ENCODE measurements at regions not wholly inside any gene's neighbourhood (a gene's known extent, or its start where the extent isn't known, plus 50 kb on each side); places are given as distances from the start of the nearest gene placed in this dataset.

- Mint-ChIP-seq H3K27ac (no peak overlapping the region), H3K36me3 (peaks cover 4% of the 10 kb centered on the region), H3K27me3 (ENCODE audit: insufficient read depth, low read depth) (no peaks in the 10 kb centered on the region), H3K4me3 (no peak overlapping the region), H3K4me1 (peaks cover 38% of the 10 kb centered on the region), H3K9me3 (no peaks in the 10 kb centered on the region)
- Histone ChIP-seq H3K4me2 (no peak overlapping the region), H3K4me3 (no peak overlapping the region), H2AFZ (replicated peaks) (no peak overlapping the region), H3K36me3 (no peaks in the 10 kb centered on the region), H3K27me3 (no peaks in the 10 kb centered on the region), H3K27ac (no peak overlapping the region), H4K20me1 (ENCODE audit: low read depth) (peaks cover 75% of the 10 kb centered on the region), H3K9ac (no peak overlapping the region), H3K4me1 (peaks cover 41% of the 10 kb centered on the region), H3K9me3 (ENCODE audit: low read depth) (no peaks in the 10 kb centered on the region), H3K79me2 (ENCODE audit: low read depth) (no peaks in the 10 kb centered on the region), H3F3A (ENCODE audit: low read depth) (peaks cover 24% of the 10 kb centered on the region)
- TF ChIP-seq EZH2 (IDR thresholded peaks at IDR 0.05): no peak
- no peak for TF ChIP-seq EZH2phosphoT487 (IDR thresholded peaks at IDR 0.05)
- no peak for TF ChIP-seq CTCF (IDR thresholded peaks at IDR 0.05)
- DNase-seq (ENCODE audit: low spot score): no peak
These were observed 235.0 kb downstream of the LOXHD1 start for GRCh38 chr18:46421973-46422551.

GRCh38 chr18:46422552-46423055, 234.4 kb downstream of the LOXHD1 start:
- Mint-ChIP-seq H3K4me1 (peaks cover 40% of the 10 kb centered on the region), H3K36me3 (peaks cover 4% of the 10 kb centered on the region), H3K27ac (no peak overlapping the region), H3K27me3 (ENCODE audit: insufficient read depth, low read depth) (no peaks in the 10 kb centered on the region), H3K9me3 (no peaks in the 10 kb centered on the region), H3K4me3 (no peak overlapping the region)
- Histone ChIP-seq H3K4me1 (peaks cover 41% of the 10 kb centered on the region), H3K4me2 (no peak overlapping the region), H3K36me3 (no peaks in the 10 kb centered on the region), H3K27ac (no peak overlapping the region), H3K9me3 (ENCODE audit: low read depth) (no peaks in the 10 kb centered on the region), H2AFZ (replicated peaks) (no peak overlapping the region), H3K4me3 (no peak overlapping the region), H3K9ac (no peak overlapping the region), H4K20me1 (ENCODE audit: low read depth) (peaks cover 79% of the 10 kb centered on the region), H3K79me2 (ENCODE audit: low read depth) (no peaks in the 10 kb centered on the region), H3F3A (ENCODE audit: low read depth) (peaks cover 24% of the 10 kb centered on the region), H3K27me3 (no peaks in the 10 kb centered on the region)
- no peak for DNase-seq (ENCODE audit: low spot score)
- no peak for TF ChIP-seq CTCF (IDR thresholded peaks at IDR 0.05)
- TF ChIP-seq EZH2 (IDR thresholded peaks at IDR 0.05): no peak

DNA sequence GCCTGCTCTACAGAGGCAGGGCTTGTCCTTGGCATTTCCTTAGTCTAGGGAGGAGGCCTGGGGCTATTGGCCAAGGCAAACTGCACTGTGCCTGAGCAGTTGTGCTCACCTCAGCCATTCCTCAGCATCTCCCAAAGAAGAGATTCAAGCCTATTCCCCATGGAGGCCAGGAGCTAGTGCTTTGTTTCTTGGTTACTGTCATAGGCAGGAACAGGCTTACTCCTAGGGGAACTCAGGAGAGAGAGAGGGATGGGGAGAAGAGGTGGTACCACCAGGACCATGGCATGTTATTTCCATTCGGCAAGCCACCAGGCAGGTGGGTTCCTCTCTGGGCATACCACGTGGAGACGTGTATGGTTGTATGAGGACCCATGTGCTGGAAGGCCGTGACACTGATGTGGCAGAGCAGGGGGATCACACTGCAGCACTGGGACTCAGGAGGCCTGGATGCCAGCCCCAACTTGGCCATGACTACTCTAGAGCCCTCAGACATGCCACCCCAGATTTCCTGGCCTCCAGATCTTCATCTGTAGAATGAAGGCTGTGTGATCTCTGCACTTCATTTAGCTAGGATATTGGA, 233.7 kb downstream of the LOXHD1 start:
- peaks cover 80% of the 10 kb centered on the region for H4K20me1 ChIP-seq (ENCODE audit: low read depth)
- Mint-ChIP-seq H3K9me3 (no peaks in the 10 kb centered on the region), H3K36me3 (peaks cover 4% of the 10 kb centered on the region), H3K27me3 (ENCODE audit: insufficient read depth, low read depth) (no peaks in the 10 kb centered on the region), H3K4me1 (peaks cover 44% of the 10 kb centered on the region), H3K4me3 (no peak overlapping the region), H3K27ac (no peak overlapping the region)
- no peaks in the 10 kb centered on the region for H3K79me2 ChIP-seq (ENCODE audit: low read depth)
- no peak for TF ChIP-seq EZH2 (IDR thresholded peaks at IDR 0.05)
- no peak for TF ChIP-seq EZH2phosphoT487 (IDR thresholded peaks at IDR 0.05)
- TF ChIP-seq CTCF (IDR thresholded peaks at IDR 0.05): no peak
- no peaks in the 10 kb centered on the region for H3K36me3 ChIP-seq
- H3K9me3 ChIP-seq (ENCODE audit: low read depth): no peaks in the 10 kb centered on the region
- H3K4me3 ChIP-seq: no peak overlapping the region
- no peak overlapping the region for H3K4me2 ChIP-seq
- H3K4me1 ChIP-seq: peaks cover 41% of the 10 kb centered on the region
- no peak overlapping the region for H3K9ac ChIP-seq
- no peak overlapping the region for H2AFZ ChIP-seq (replicated peaks)
- H3F3A ChIP-seq (ENCODE audit: low read depth): peaks cover 22% of the 10 kb centered on the region
- DNase-seq (ENCODE audit: low spot score): no peak
- no peak overlapping the region for H3K27ac ChIP-seq
- no peaks in the 10 kb centered on the region for H3K27me3 ChIP-seq
